GM18861 (cell line): ENCODE measurements at regions not wholly inside any gene's neighbourhood (a gene's known extent, or its start where the extent isn't known, plus 50 kb on each side); places are given as distances from the start of the nearest gene placed in this dataset.

Experiments
- ATAC-seq: cut with Tn5 transposase; IDR thresholded peaks from one replicate; pipeline ENCODE4 v1.9.1; 2021; ENCODE audit not compliant: unreplicated experiment

DNA sequence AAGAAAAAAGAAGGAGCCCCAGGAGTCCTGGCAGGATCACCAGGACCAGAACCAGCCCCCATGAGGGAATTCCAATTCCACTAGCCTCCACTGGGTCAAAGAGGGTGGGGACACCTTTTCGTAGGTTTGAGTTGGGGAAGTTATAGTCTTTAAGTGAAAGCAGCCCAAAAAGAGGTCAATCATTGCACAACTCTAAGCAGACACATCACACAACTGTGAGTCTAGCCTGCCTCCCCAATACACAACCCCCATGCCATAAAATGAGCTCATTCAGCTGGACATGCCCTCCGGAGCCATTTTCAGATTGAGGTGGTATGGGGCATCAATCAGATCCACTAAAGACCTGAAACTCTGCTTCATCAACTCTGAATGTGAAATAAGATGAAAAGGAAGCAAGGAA lies 179.9 kb downstream of the NPHP4 start:
- ATAC-seq, result no peak

DNA sequence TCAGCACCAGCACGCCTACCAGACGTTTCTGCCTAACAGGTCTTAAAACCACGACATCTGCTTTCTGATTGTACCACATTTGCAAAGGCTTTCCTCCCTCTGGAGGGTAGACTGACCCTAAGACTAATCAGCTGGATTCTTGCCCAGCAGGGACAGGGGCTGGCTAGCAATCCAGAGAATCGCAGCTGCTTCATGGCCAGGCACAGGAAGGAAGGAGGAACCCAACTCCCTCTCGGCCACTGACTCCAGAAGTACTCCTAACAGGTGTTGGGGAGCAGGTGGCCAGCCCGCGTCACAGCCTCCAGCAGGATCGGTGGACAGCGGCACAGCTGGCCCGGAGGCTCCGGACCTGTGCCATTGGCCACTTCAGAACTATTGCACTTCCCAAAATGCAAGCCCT lies 180.8 kb downstream of the NPHP4 start:
- no peak for ATAC-seq

GRCh38 chr1:5810553-5811270 lies 181.5 kb downstream of the NPHP4 start:
- no peak for ATAC-seq

GRCh38 chr1:5810131-5810530 lies 182.1 kb downstream of the NPHP4 start:
- no peak for ATAC-seq

- ATAC-seq, result no peak
Measured at GRCh38 chr1:5809207-5809788, 182.9 kb downstream of the NPHP4 start.

DNA sequence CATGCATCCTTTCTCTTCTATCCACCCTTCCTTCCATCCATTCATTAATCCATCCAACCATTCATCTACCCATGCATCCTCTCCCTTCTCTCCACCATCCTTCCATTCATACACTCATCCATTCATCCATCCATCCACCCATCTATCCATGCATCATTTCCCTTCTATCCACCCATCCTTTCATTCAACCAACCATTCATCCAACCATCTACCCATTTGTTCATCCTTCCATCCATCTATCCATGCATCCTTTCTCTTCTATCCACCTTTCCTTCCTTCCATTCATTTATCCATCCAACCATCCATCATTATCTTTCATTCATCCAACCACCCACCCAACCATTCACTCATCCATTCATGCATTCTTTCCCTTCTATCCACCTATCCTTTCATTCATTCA lies 188.4 kb downstream of the NPHP4 start:
- ATAC-seq, result no peak

DNA sequence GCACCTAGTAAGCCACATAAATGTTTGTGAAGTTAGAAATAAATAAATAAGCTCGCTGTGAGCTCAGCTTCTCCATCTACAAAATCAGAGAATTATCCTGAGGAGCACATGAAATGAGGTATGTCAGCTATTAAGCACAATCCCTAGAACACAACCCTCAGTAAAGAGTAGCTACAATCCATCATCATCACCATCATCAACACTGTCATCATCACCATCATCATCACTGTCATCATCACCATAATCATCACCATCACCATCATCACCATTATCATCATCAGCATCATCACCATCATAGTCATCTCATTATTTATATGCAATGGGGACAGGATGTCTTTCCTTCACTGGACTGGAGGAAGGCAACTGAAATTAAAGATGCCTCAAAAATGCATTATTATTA lies 189.6 kb downstream of the NPHP4 start:
- no peak for ATAC-seq

GRCh38 chr1:5798904-5799303 lies 193.3 kb downstream of the NPHP4 start:
- no peak for ATAC-seq

GRCh38 chr1:5798151-5798730 lies 194.0 kb downstream of the NPHP4 start:
- no peak for ATAC-seq

DNA sequence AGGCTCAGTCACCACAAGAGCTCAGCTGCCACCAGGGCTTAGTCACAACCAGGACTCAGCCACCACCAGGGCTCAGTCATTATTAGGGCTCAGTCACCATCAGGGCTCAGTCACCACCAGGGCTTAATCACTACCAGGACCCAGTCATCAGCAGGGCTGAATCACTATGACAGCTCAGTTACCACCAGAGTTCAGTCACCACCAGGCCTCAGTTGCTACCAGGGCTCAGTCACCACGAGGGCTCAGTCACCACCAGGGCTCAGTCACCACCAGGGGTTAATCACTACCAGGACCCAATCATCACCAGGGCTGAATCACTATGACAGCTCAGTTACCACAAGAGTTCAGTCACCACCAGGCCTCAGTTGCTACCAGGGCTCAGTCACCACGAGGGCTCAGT lies 196.2 kb downstream of the NPHP4 start:
- no peak for ATAC-seq

DNA sequence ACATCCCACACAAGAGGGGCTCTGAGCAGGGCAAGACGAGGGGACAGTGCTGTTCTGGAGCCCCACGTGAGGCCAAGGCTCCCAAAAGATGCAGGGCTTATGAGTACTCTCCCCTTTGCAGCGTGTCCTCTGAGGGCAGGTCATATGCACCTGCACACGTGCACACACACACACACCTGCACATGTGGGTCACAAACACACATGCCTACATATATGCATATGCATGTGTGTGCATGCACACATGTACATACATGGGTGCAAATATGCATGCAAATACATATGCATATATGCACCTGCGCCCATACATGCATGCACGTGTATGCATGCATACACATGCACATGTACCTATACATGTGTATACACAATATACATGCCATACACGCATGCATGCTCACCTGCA lies 197.9 kb downstream of the NPHP4 start:
- no peak for ATAC-seq

DNA sequence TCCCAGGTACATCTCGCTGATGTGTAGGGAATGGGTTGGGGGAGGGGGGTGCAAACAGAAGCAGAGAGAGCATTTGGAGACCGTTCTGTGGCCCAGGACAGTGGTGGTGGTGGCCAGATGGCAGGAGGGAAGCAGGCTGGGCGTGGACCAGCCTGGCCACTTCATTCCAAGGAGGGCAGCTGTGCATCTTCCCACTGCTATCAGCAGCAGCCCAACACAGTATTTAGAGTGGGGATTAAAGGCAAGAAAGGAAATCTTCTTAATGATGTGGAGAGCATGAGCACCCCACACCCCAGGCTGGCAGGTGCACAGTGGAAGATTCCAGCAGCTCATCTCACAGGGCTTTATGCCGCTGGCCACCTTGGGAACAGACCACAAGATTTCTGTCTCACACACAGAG lies 198.7 kb downstream of the NPHP4 start:
- ATAC-seq, result no peak

DNA sequence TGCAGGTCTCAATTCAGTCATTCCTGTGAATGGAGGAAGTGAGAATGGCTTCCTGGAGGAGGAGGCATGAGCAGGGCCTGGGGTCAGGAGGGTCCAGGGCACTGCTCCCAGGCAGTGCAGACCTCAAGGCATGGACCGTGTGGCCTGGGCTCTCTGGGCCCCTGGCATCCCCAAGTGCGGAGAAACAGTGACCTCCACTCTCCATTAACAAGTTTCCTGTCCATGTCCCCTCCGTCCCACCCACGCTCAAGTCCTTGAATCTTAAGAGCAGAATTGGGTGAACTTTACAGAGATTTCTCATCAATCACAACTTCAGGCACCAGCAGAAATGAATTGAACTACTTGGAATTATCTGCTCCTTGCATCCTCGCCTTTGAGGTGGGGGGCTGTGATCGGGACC lies 211.1 kb downstream of the NPHP4 start:
- no peak for ATAC-seq

DNA sequence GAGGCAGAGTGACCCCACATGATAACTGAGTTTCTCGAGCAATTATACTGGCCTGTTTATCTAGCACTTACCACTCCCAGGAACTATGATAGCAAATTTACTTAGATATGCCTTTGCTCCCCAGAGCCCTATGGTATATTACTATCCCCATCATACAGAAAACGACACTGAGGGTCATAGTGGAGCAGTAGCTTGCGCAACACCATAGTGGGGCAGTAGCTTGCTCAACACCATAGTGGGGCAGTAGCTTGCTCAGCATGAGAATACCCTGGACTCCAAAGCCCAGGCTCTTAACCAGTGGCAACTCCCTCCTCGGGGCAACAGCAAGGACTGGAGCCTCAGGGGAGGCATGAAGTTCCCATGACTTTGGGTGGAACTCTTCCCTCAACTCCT lies 211.9 kb downstream of the NPHP4 start:
- ATAC-seq, result no peak

DNA sequence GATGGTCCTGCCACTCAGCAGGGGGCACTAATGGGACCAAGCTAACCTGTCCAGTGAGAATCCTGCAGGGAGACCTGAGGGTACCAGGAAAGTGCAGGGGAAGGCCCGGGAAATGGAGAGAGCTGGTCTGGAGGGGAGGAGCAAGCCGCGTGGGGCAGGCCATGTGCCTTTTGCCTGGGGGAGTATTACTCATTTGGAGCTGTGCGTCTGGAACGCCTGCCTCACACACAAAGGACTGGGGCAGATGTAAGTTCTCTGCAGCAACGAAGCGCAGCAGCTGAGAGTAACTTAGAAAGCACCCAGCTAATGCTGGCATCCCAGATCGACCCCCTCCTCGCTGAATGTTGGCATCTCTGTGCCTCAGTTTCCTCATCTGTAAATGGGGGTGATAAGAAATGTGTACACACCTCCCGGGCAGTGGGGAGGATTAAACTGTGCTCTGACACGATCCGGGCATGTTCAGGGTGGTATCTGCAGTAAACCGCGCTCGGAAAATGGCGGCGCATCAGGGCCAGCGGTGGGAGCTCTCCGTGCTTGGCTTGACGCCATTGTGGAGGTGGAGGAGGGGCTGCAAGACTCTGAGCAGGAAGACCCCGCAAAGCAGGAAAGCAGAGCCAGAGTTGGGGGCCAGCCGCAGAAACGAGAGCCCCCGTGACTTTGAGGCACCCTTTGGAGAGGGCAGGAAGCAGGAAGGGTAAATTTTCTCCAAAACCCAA lies 212.5 kb downstream of the NPHP4 start:
- ATAC-seq, result no peak

DNA sequence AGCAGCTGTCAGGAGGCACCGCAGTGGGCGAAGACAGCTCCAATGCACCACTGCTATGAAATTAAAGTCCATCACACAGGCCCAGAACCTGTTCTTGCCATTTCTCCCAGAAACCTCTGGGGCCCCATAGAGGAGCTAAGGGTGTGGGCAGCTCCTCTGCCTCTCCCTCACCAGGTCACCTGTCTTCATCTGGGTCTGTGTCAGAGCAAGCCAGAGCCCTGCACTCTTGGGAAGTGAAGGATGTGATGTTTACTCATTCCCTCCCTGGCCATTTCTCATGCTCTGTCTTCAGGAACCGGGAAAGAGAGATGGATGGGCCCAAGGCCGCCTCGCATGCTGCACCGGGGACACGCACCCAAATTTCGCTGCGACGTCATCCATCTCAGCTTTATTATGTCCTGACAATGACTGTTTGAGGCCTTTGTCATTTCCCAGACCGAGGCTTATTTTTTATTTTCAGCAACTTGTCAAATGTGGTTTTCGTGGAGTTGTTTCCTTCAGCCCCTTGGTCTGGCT lies 216.1 kb downstream of the NPHP4 start:
- no peak for ATAC-seq

- no peak for ATAC-seq
Measured at GRCh38 chr1:5774019-5774418, 218.2 kb downstream of the NPHP4 start.

DNA sequence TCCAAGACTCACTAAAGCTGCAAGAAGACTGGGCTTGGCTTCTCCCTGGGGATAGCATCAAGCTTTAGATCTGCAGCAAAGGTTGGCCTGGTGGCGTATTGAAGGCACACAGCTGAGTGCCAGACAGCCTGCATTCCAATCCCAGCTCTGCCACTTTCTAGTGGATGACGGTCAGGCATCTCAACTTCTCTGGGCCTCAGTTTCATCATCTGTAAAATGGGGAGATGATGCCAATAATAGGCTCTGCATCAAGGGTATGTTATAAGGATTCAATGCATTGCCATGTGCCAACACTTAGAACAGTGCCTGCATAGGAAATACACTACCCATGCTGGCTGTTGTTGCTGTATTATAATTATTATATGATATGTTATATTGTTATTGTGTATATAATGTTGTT lies 220.4 kb downstream of the NPHP4 start:
- ATAC-seq, result no peak

GRCh38 chr1:5770981-5771765 lies 221.1 kb downstream of the NPHP4 start:
- ATAC-seq, result no peak

- no peak for ATAC-seq
Measured at GRCh38 chr1:5769760-5770159, 222.5 kb downstream of the NPHP4 start.

DNA sequence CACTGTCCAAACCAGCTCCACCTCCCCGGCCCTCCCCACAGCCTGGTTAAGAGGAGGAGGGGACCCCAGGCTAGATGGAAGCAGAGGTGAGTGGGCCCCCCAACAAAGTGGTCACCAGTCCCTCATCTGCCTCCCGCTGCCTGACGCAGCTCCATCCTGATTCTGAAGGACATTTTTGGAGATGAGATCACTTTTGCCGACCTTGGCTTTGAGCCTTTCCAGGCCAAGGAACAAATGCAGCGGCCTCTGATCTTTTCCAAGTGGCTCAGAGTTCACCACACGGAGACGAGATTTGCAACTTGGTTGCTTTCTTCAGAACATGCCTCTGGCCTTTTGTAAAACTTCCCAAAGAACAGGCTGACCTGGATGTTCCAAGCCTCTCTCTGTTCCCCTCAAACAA lies 223.1 kb downstream of the NPHP4 start:
- ATAC-seq, result no peak
